ENCODE measurements at regions not wholly inside any gene's neighbourhood (a gene's known extent, or its start where the extent isn't known, plus 50 kb on each side); places are given as distances from the start of the nearest gene placed in this dataset.

- TF ChIP-seq CTCF (IDR thresholded peaks at IDR 0.05), result no peak
- TF ChIP-seq ZFX (IDR thresholded peaks at IDR 0.05; ENCODE audit: borderline replicate concordance), result no peak
Measured at GRCh38 chr6:49087369-49087768, 375.7 kb downstream of the MMUT start.
